Keratinocyte (primary cell): ENCODE measurements at regions not wholly inside any gene's neighbourhood (a gene's known extent, or its start where the extent isn't known, plus 50 kb on each side); places are given as distances from the start of the nearest gene placed in this dataset.

ENCODE experiments used
- CTCF ChIP-seq, 3 experiments: IDR thresholded peaks in 1 of 3; conservative IDR thresholded peaks in 1 of 3; optimal IDR thresholded peaks in 1 of 3; 2 replicates in 2 of 3; 3 replicates in 1 of 3; pipeline versions ENCODE3 to v1.5.1; 2011; ENCODE audit warnings: low read length in 3 of 3, mild to moderate bottlenecking in 3 of 3, moderate library complexity in 2 of 3, control low read depth in 1 of 3, inconsistent platforms in 1 of 3; ENCODE audit not compliant: insufficient read depth in 2 of 3; ENCODE audit errors: extremely low read depth in 1 of 3
- EZH2 ChIP-seq: IDR thresholded peaks from one replicate; pipeline ENCODE4 v1.6.1; 2012; ENCODE audit warnings: inconsistent platforms, mild to moderate bottlenecking, low read length, moderate library complexity

GRCh38 chr13:85551012-85551411 lies 248.2 kb downstream of the SLITRK6 start:
- no peak for TF ChIP-seq CTCF (optimal IDR thresholded peaks at IDR 0.05 in 1 of 3, IDR thresholded peaks at IDR 0.05 in 1 of 3, conservative IDR thresholded peaks at IDR 0.05 in 1 of 3; ENCODE audit: extremely low read depth in 1 of 3, insufficient read depth in 2 of 3, low read length in 3 of 3)
- TF ChIP-seq EZH2: no peak
